NCI-H748 treated with DMSO at 0.1 percent for 48 hours (cell line): ENCODE measurements at regions not wholly inside any gene's neighbourhood (a gene's known extent, or its start where the extent isn't known, plus 50 kb on each side); places are given as distances from the start of the nearest gene placed in this dataset.
"Not testable (repeated sequence)": the region's sequence is repeated elsewhere in the genome, so short reads cannot be mapped to it uniquely, and the experiment has no call there.

Source experiments
- DNase-seq: peaks from one replicate; lab custom pipeline; 2025; lab: John Stamatoyannopoulos, UW

GRCh38 chr16:52386694-52387093, 160.2 kb downstream of the TOX3 start:
- no peak for DNase-seq

- DNase-seq, result no peak
These were observed 162.6 kb downstream of the TOX3 start for GRCh38 chr16:52384378-52384777.

- no peak for DNase-seq
These were observed 163.2 kb downstream of the TOX3 start for GRCh38 chr16:52383640-52384292.

- no peak for DNase-seq
These were observed 163.8 kb downstream of the TOX3 start for GRCh38 chr16:52383119-52383518.

- DNase-seq, result no peak
These were observed 167.4 kb downstream of the TOX3 start for GRCh38 chr16:52379551-52379950.

DNA sequence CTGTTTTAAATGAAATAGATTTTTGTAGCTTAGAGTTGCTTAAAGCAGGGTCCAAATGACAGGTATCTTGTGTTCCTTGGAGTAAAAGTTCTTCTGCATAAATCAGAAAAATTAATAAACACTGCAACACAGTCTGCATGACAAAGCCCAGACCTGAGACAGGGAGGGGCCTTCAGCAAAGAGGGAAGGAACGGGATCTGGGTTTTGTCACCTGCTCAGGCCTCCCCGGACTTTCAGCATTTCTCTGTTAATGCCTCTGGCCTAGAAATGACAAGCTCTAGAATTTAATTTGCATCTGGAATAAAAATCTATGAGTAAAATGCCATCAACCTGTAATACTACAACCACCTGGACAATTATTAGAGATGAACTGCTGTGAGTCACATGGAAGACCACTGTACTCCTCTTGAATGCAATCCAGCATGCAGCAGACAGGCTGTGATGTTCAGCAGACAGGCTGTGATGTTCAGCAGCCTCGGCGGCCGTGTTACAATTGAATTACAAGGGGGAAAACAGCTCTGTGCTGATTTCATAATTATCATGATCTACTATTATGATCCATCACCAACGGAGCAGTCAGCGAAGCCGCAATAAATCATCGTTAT, 170.2 kb downstream of the TOX3 start:
- DNase-seq, result no peak

- DNase-seq, result no peak
These were observed 174.6 kb downstream of the TOX3 start for GRCh38 chr16:52372313-52372712.

DNA sequence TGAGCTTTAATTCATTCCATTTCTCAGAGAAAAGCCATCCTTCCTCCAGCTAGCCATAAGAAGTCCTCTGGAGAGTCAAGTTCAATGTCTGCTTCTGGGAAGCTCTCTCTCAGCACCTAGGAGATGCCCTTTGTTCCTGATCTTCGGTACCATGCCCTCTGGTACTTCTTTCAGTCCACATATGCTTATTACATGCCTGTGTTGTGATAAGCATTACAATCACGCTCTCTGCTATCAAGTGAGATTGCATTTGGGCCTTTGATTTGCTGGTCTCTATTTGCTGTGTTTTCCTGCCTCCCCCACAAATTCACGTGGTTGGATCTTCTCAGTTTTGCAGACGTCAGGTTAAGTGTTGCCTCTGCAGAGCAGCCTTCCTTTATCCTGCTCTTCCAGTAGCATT, 178.1 kb downstream of the TOX3 start:
- no peak for DNase-seq

- DNase-seq, result no peak
These were observed 179.1 kb downstream of the TOX3 start for GRCh38 chr16:52367821-52368220.

DNA sequence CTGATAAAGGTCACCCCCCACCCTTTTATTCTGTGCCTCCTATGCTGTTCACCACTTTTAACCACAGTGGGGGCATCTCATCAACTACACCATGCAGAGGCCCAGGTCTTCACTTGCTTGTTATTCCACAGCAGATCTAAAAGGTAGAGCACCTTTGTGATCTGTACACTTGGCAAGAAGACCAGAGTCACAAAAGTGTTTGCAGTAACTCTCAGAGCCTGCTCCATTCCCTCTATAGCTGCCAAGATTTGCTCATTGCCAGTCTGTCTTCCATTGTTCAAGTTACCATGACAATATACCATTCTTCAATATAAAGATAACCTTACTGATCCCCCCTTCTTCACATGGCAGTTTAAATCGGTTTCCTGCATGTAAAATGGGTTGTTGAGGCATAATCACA, 180.0 kb downstream of the TOX3 start:
- no peak for DNase-seq

GRCh38 chr16:52364500-52364899, 182.4 kb downstream of the TOX3 start:
- no peak for DNase-seq

DNA sequence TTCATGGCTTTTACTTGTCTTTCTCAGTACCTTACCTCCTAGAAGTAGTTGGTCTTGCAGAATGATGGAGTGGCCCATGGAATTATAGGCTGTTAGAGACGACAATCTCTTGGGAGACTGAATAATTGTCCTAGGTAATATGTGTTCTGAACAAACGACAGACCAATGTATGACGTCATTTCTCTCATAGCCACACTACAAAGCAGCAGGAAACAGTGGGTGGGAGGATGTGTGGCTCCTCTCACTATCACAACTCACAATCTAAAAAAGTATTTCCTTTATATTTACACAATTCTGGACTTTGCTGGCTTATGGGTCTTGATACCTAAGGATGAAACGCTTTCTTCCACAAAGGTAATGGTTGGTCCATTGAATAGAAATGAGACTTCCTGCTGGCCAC, 183.9 kb downstream of the TOX3 start:
- DNase-seq, result no peak

DNA sequence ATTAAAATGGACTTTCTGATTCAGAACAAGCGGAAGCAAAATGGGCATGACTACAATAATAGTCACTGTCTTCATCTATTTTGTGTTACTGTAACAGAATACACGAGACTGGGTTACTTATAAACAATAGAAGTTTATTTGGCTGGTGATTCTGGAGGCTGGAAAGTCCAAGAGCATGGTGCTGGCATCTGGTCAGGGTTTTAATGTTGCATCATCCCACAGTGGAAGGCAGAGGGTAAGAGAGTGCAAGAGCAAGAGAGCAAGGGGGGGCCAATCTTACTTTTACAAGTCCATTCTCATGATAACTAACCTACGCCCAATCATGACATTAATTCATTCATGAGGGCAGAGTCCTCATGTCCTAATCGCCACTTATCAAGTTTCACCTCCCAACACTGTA, 189.2 kb downstream of the TOX3 start:
- DNase-seq, result no peak

DNA sequence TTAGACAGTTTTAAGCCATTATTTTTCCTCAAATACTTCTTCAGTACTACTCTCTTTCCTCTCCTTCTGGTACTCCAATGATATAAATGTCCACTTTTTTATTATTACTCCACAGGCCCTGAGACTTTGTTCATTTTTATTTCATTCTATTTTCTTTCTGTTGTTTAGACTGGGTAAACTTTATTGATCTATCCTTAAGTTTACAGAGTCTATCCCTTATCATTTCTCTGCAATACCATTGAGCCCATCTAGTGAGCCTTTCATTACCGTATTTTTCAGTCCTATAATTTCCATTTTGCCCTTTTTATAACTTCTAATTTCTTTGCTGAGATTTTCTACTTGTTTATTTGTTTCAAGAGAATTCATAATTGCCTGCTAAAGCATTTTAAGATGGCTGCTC, 193.7 kb downstream of the TOX3 start:
- no peak for DNase-seq

DNA sequence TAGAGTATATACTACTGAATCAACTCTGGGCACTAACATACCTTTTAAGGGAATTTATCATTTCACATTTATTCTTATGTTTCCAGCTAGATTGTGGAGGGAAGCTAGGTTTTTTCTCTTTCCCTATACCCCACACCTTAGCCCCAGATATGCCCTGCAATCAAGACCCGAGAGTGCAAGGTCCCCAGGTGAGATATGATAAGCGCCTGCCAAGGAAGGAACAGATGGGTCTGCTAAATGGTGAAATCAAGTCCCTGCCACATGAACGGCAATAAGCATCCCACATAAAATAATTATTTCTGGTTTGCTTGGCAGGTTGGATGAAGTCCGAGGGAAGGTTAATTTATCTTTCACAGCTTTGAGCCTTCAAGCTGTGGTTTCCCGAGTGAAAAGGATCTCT, 195.5 kb downstream of the TOX3 start:
- DNase-seq, result no peak

DNA sequence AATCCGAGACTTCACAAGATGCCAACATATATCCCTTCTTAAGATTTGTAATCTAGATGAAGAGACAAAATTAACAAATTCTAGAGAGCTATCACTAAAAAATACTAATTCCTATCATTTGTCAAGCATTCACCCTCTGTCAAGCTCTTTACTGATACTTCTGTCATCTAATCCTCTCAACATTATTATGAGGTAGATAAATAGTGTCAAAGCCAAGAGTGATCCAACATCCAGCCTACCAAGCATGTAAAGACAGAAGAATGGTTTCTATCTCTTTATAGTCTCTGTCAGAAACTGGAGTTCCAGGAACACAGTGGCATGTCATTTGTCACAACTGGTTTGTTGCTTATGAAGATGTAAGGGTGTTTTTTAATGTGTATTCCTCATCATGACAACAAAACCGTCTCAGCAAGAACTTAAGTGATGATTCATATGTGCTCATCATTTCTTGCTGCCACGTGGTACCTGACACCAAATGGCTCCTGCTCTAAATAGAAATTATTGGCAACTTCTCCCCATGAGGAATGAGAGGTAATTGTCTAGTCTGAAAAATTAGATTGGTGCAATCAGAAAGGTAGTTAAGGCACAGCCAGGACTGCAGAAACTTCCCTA, 196.8 kb downstream of the TOX3 start:
- no peak for DNase-seq

- no peak for DNase-seq
These were observed 200.2 kb downstream of the TOX3 start for GRCh38 chr16:52346709-52347108.

DNA sequence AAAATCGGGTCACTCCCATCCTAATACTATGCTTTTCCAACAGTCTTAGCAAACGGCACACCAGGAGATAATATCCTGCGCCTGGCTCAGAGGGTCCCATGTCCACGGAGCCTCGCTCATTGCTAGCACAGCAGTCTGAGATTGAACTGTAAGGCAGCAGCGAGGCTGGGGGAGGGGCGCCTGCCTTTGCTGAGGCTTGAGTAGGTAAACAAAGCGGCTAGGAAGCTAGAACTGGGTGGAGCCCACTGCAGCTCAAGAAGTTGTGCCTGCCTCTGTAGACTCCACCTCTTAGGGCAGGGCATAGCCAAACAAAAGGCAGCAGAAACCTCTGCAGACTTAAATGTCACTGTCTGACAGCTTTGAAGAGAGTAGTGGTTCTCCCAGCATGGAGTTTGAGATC, 213.3 kb downstream of the TOX3 start:
- not testable (repeated sequence) for DNase-seq

DNA sequence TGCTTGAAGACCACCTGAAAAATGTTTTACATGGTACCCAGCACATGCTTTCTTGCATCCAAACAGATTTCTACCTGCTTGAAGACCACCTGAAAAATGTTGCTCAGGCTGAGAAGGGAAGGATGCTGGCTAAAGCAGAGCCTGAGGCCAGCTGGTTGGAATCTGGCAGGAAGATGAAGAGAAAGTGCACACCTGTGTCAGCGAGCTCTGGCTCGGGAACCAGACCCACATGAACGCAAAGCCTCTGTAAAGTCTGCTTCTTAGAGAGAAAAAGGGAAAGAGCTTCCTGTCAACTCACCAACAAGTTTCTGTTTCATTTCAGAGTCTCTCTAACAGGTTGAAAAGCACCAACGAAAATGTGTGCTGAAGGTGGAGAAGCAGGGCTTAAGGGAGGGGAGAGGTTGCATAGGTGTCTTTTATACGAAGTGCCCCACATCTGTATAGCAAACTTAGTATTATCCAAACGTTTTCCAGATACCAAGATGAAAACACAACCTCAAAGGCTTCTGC, 226.0 kb downstream of the TOX3 start:
- DNase-seq, result no peak

- peak; percentile 93 for DNase-seq
These were observed 228.5 kb downstream of the TOX3 start for GRCh38 chr16:52318302-52319009.

GRCh38 chr16:52316241-52316640, 230.7 kb downstream of the TOX3 start:
- DNase-seq, result no peak

DNA sequence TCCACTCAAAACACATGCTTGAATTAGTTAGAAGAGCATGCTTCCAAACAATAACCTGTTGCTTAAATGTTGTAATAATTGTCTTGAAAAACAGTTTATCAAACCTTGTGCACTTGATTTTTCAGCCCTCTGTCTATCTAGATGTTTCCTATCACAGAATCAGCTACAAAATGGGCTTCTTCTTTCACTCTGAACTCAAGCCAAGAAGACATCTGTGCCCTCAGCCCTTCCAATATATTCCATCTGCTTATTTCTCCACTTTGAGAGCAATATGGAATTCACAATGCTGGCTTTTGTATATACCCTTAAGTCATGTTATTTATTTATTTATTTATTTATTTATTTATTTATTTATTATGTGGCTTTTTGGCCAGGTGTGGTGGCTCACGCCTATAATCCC, 234.2 kb downstream of the TOX3 start:
- DNase-seq, result no peak
